Bronchial epithelial cell (primary cell): ENCODE measurements at regions not wholly inside any gene's neighbourhood (a gene's known extent, or its start where the extent isn't known, plus 50 kb on each side); places are given as distances from the start of the nearest gene placed in this dataset.

Experiments
- DNase-seq: peaks from one replicate; pipeline ENCODE4 v3.0.0-alpha.2; 2010; ENCODE audit warnings: low read depth
- FAIRE-seq: peaks from 2 replicates; lab custom pipeline; 2011; peaks lifted over from hg19 to GRCh38; lab: Jason Lieb, UNC
- H3K27me3 ChIP-seq: 2 replicates; pipeline ENCODE4 v1.5.1; 2011; ENCODE audit warnings: low read length; ENCODE audit not compliant: control insufficient read depth, insufficient read depth
- H3K36me3 ChIP-seq: 2 replicates; pipeline ENCODE4 v1.5.1; 2011; ENCODE audit warnings: low read length; ENCODE audit not compliant: control insufficient read depth, insufficient read depth
- H3K4me3 ChIP-seq: 2 replicates; pipeline ENCODE4 v1.5.1; 2011; ENCODE audit warnings: mild to moderate bottlenecking, low read depth, low read length, control low read depth
- TF ChIP-seq, protein P1 (sequence below): IDR thresholded peaks from 2 replicates; pipeline ENCODE4 v1.5.1; 2011; ENCODE audit warnings: mild to moderate bottlenecking, moderate library complexity, low read length, control low read depth, inconsistent platforms; ENCODE audit not compliant: insufficient read depth, severe bottlenecking

DNA sequence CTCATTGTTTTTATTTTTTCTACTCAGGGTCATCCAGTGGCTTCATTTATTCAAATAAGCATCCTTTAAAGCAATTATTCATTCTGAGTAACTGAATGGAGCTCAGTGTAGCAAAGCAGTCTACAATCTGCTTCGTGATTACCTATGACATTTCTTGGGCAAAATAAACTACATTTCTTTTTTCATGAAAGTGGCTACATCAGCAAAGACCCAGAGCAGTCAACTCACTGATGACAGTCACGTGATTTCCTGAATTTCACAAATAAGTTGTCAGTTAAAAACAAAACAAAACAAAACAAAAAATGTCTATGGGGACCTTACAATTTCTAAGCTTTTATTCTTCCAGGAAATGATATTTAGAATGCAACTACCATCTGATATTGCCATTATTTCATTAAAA is 182.1 kb downstream of the VEGFC start:
- Histone ChIP-seq H3K27me3 (no peaks in the 10 kb centered on the region), H3K4me3 (no peak overlapping the region), H3K36me3 (no peaks in the 10 kb centered on the region)
- FAIRE-seq (no peak), DNase-seq (no peak)
- TF ChIP-seq, protein P1, sequence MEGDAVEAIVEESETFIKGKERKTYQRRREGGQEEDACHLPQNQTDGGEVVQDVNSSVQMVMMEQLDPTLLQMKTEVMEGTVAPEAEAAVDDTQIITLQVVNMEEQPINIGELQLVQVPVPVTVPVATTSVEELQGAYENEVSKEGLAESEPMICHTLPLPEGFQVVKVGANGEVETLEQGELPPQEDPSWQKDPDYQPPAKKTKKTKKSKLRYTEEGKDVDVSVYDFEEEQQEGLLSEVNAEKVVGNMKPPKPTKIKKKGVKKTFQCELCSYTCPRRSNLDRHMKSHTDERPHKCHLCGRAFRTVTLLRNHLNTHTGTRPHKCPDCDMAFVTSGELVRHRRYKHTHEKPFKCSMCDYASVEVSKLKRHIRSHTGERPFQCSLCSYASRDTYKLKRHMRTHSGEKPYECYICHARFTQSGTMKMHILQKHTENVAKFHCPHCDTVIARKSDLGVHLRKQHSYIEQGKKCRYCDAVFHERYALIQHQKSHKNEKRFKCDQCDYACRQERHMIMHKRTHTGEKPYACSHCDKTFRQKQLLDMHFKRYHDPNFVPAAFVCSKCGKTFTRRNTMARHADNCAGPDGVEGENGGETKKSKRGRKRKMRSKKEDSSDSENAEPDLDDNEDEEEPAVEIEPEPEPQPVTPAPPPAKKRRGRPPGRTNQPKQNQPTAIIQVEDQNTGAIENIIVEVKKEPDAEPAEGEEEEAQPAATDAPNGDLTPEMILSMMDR = no peak

- H3K36me3 ChIP-seq = no peaks in the 10 kb centered on the region
- FAIRE-seq (no peak), DNase-seq (no peak)
- TF ChIP-seq, protein P1 = no peak
- H3K4me3 ChIP-seq = no peak overlapping the region
- no peaks in the 10 kb centered on the region for H3K27me3 ChIP-seq
Observed at GRCh38 chr4:176611381-176611780, 181.3 kb downstream of the VEGFC start.

DNA sequence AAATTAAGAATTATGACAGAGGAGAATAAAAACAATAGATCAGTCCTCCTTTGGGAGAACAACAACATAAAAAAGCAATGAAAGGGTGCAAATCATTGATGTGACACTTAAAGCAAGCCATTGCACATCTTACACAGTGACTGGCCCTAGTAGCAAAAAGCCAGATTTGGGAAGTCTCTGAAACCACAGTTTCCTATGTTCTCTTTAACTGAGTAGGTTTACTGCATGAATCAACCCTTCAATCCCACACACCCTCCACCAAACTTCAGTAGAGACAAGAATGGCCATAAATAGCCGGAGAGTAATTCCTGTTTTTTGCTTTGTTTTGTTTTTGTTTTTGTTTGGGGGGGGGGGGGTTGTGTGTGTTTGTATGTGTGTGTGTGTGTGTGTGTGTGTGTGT is 180.8 kb downstream of the VEGFC start:
- Histone ChIP-seq H3K27me3 (no peaks in the 10 kb centered on the region), H3K36me3 (no peaks in the 10 kb centered on the region), H3K4me3 (no peak overlapping the region)
- TF ChIP-seq, protein P1 = no peak
- DNase-seq (no peak), FAIRE-seq (no peak)

DNA sequence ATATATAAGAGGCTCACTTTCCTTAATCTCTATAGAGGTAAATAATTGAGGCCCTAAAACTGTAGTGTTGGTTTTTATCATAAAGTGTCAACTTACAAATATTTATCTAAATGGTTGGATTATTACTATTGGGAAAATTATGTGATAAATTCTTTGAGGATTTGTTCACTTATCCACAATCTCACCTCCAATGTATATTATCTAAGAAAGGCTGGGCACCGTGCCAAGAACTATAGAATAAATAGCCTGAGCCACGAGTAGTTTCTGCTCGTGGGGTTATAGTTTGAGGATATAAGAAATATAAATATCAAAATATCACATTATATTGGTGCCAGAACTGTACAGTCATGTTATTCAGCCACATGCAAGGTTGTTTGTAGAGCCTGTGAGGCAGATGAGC is 177.9 kb downstream of the VEGFC start:
- H3K27me3 ChIP-seq = no peaks in the 10 kb centered on the region
- TF ChIP-seq, protein P1 = no peak
- H3K4me3 ChIP-seq = no peak overlapping the region
- H3K36me3 ChIP-seq = no peaks in the 10 kb centered on the region
- DNase-seq = peak; percentile 8
- no peak for FAIRE-seq

DNA sequence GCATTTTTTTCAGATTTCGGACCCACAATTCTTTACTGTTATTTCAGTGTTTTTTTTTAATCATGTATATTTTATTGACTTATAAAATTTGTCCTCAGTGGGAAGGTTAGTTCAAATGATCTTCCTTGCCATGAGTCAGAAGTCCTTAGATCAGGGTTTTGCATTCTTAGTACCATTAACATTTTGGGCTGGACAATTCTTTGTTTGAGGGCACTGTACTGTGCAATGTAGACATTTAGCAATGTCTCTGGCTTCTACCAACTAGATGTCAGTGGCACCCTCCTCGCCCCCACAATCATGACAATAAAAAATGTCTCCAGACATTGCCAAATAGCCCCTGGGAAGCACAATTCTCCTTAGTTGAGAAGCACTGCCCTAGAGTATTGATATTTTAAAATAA is 176.6 kb downstream of the VEGFC start:
- no peak overlapping the region for H3K4me3 ChIP-seq
- TF ChIP-seq, protein P1 = no peak
- no peak for DNase-seq
- no peaks in the 10 kb centered on the region for H3K36me3 ChIP-seq
- H3K27me3 ChIP-seq = no peaks in the 10 kb centered on the region
- FAIRE-seq = no peak

- no peak for DNase-seq
- TF ChIP-seq, protein P1 = no peak
- no peak for FAIRE-seq
- H3K4me3 ChIP-seq = no peak overlapping the region
- no peaks in the 10 kb centered on the region for H3K36me3 ChIP-seq
- H3K27me3 ChIP-seq = no peaks in the 10 kb centered on the region
Observed at GRCh38 chr4:176618138-176618537, 174.6 kb downstream of the VEGFC start.
